ENCODE measurements at regions not wholly inside any gene's neighbourhood (a gene's known extent, or its start where the extent isn't known, plus 50 kb on each side); places are given as distances from the start of the nearest gene placed in this dataset.

GRCh38 chr10:47140761-47141348 is 159.1 kb upstream of the GDF10 start:
- no peak for TF ChIP-seq EP300 (IDR thresholded peaks at IDR 0.05)
- TF ChIP-seq CTCF (IDR thresholded peaks at IDR 0.05) = no peak
